ENCODE measurements at regions not wholly inside any gene's neighbourhood (a gene's known extent, or its start where the extent isn't known, plus 50 kb on each side); places are given as distances from the start of the nearest gene placed in this dataset.

GRCh38 chr18:25825979-25826776 lies 264.2 kb downstream of the SS18 start:
- no peak for TF ChIP-seq EZH2 (IDR thresholded peaks at IDR 0.05; ENCODE audit: borderline replicate concordance, insufficient read depth, low read depth, low read length, poor library complexity, severe bottlenecking)
- TF ChIP-seq CTCF (IDR thresholded peaks at IDR 0.05), result no peak

Data from B cell (primary cell).